PC-9 (cell line): ENCODE measurements at regions not wholly inside any gene's neighbourhood (a gene's known extent, or its start where the extent isn't known, plus 50 kb on each side); places are given as distances from the start of the nearest gene placed in this dataset.
"Not testable (repeated sequence)": the region's sequence is repeated elsewhere in the genome, so short reads cannot be mapped to it uniquely, and the experiment has no call there.

Source experiments
- BruUV-seq: library from RNA; stranded (reverse); fragments of 400-500 nt; replicated peaks from 2 replicates; lab custom pipeline; 2021; lab: Mats Ljungman, UMichigan
- CTCF ChIA-PET: fragments of 300-600 bp; sonication (Branson Sonifier 250); formaldehyde crosslinking; loops from one replicate; lab custom pipeline; 2022; ENCODE audit warnings: antibody characterized with exemption; lab: Charles Lee
- POLR2A ChIA-PET: fragments of 300-600 bp; sonication (Branson Sonifier 250); formaldehyde crosslinking; loops from one replicate; lab custom pipeline; 2022; ENCODE audit warnings: antibody characterized with exemption; ENCODE audit not compliant: unreplicated experiment; lab: Charles Lee
- DNase-seq, 2 experiments: peaks; one replicate each; pipeline versions ENCODE4 v3.0.0 to v3.0.0-alpha.2; 2015 to 2022; ENCODE audit warnings: mixed read lengths in 1 of 2
- H2AFZ ChIP-seq: fragments of 200-600 bp; sonication (generic); 2 replicates; pipeline ENCODE4 v1.8.1; 2017; ENCODE audit warnings: antibody characterized with exemption
- H3F3A ChIP-seq: fragments of 200-600 bp; sonication (generic); 2 replicates; pipeline ENCODE4 v1.8.1; 2017; ENCODE audit warnings: antibody characterized with exemption, mild to moderate bottlenecking, low read depth; ENCODE audit not compliant: insufficient read depth
- H3K27ac ChIP-seq: fragments of 200-600 bp; sonication (generic); 2 replicates; pipeline ENCODE4 v1.6.1; 2016; ENCODE audit warnings: mixed run types
- H3K27me3 ChIP-seq: fragments of 200-600 bp; sonication (generic); 2 replicates; pipeline ENCODE4 v1.6.1; 2016; ENCODE audit warnings: low read depth, mixed run types; ENCODE audit not compliant: insufficient read depth
- H3K36me3 ChIP-seq: fragments of 200-600 bp; sonication (generic); 2 replicates; pipeline ENCODE4 v1.6.1; 2016; ENCODE audit warnings: low read depth, mixed run types
- H3K4me1 ChIP-seq: fragments of 200-600 bp; sonication (generic); replicated peaks from 2 replicates; pipeline ENCODE4 v1.6.1; 2016; ENCODE audit warnings: mixed run types; ENCODE audit not compliant: insufficient read depth
- H3K4me2 ChIP-seq: fragments of 200-600 bp; sonication (generic); 2 replicates; pipeline ENCODE4 v1.6.1; 2017; ENCODE audit warnings: mixed run types
- H3K4me3 ChIP-seq: fragments of 200-600 bp; sonication (generic); 2 replicates; pipeline ENCODE4 v1.6.1; 2016; ENCODE audit warnings: mixed run types
- H3K79me2 ChIP-seq: fragments of 200-600 bp; sonication (generic); 2 replicates; pipeline ENCODE4 v1.6.1; 2017; ENCODE audit warnings: low read depth, mixed run types
- H3K9me2 ChIP-seq: fragments of 200-600 bp; sonication (generic); 2 replicates; pipeline ENCODE4 v1.8.1; 2017; ENCODE audit warnings: mild to moderate bottlenecking; ENCODE audit not compliant: insufficient read depth
- H3K9me3 ChIP-seq: fragments of 200-600 bp; sonication (generic); 2 replicates; pipeline ENCODE4 v1.8.1; 2016; ENCODE audit warnings: low read depth; ENCODE audit not compliant: insufficient read depth
- H4K20me1 ChIP-seq: fragments of 200-600 bp; sonication (generic); 2 replicates; pipeline ENCODE4 v1.8.1; 2017; ENCODE audit not compliant: insufficient read depth
- CTCF ChIP-seq: fragments of 200-600 bp; sonication (generic); conservative IDR thresholded peaks from 2 replicates; pipeline ENCODE4 v1.6.1; 2017; ENCODE audit warnings: mixed run types, antibody characterized with exemption, mild to moderate bottlenecking, moderate library complexity
- EZH2 ChIP-seq: fragments of 200-600 bp; sonication (generic); IDR thresholded peaks from 2 replicates; pipeline ENCODE4 v1.8.0; 2017; ENCODE audit warnings: antibody characterized with exemption, low read depth
- intact Hi-C: fragments of 100-400 bp; cut with micrococcal nuclease; formaldehyde crosslinking; loops from one replicate; pipeline ENCODE4 v1.10.0; 2022; ENCODE audit not compliant: unreplicated experiment

GRCh38 chr10:64044098-64044497 lies 522.9 kb downstream of the REEP3 start:
- Histone ChIP-seq H3K27ac (no peak overlapping the region), H3K4me1 (no peaks in the 10 kb centered on the region), H3K9me3 (no peaks in the 10 kb centered on the region), H3K79me2 (no peaks in the 10 kb centered on the region), H3K36me3 (no peaks in the 10 kb centered on the region), H2AFZ (no peak overlapping the region), H3K27me3 (no peaks in the 10 kb centered on the region), H3K4me2 (no peak overlapping the region), H3K4me3 (no peak overlapping the region), H3F3A (no peaks in the 10 kb centered on the region), H3K9me2 (no peaks in the 10 kb centered on the region), H4K20me1 (no peaks in the 10 kb centered on the region)
- DNase-seq, result no peak
- POLR2A ChIA-PET, result no interaction called here
- TF ChIP-seq EZH2, result no peak
- no peak for TF ChIP-seq CTCF
- no TSS peak for BruUV-seq
- CTCF ChIA-PET, result no interaction called here
- intact Hi-C loops, result no loop called here

- H3K27me3 ChIP-seq, CTCF ChIA-PET, H3K4me3 ChIP-seq, H3K79me2 ChIP-seq, H3K4me1 ChIP-seq, BruUV-seq, POLR2A ChIA-PET, H3K9me3 ChIP-seq, H4K20me1 ChIP-seq, H2AFZ ChIP-seq, H3K4me2 ChIP-seq, H3K27ac ChIP-seq, H3K9me2 ChIP-seq, DNase-seq, intact Hi-C loops, H3K36me3 ChIP-seq, H3F3A ChIP-seq: not testable (repeated sequence)
These were observed 523.9 kb downstream of the REEP3 start for GRCh38 chr10:64044957-64045632.

- H3K4me2 ChIP-seq, result no peak overlapping the region
- no peak for DNase-seq
- CTCF ChIA-PET, result interaction anchor here (0.6 to 0.7 kb wide), 2 partner anchors 960 to 1648 kb away, joined by 3 read pairs; no protein-coding TSS in a partner anchor
- no peaks in the 10 kb centered on the region for H3K9me2 ChIP-seq
- BruUV-seq, result no TSS peak
- POLR2A ChIA-PET, result no interaction called here
- H3K79me2 ChIP-seq, result no peaks in the 10 kb centered on the region
- H3K27me3 ChIP-seq, result no peaks in the 10 kb centered on the region
- TF ChIP-seq EZH2, result no peak
- no peak for TF ChIP-seq CTCF
- no peak overlapping the region for H3K27ac ChIP-seq
- no peak overlapping the region for H3K4me3 ChIP-seq
- H2AFZ ChIP-seq, result no peak overlapping the region
- H3K36me3 ChIP-seq, result no peaks in the 10 kb centered on the region
- intact Hi-C loops, result no loop called here
- no peaks in the 10 kb centered on the region for H3K4me1 ChIP-seq
- H3F3A ChIP-seq, result no peaks in the 10 kb centered on the region
- H4K20me1 ChIP-seq, result no peaks in the 10 kb centered on the region
- H3K9me3 ChIP-seq, result no peaks in the 10 kb centered on the region
These were observed 533.2 kb downstream of the REEP3 start for GRCh38 chr10:64054392-64054791.

- no peak overlapping the region for H3K27ac ChIP-seq
- H3K27me3 ChIP-seq, result no peaks in the 10 kb centered on the region
- no peak overlapping the region for H2AFZ ChIP-seq
- H3K4me2 ChIP-seq, result no peak overlapping the region
- H3K4me1 ChIP-seq, result no peaks in the 10 kb centered on the region
- no peaks in the 10 kb centered on the region for H4K20me1 ChIP-seq
- H3K9me3 ChIP-seq, result no peaks in the 10 kb centered on the region
- TF ChIP-seq EZH2 (no peak), CTCF (no peak)
- H3K79me2 ChIP-seq, result no peaks in the 10 kb centered on the region
- no peak overlapping the region for H3K4me3 ChIP-seq
- DNase-seq, result no peak
- no peaks in the 10 kb centered on the region for H3F3A ChIP-seq
- intact Hi-C loops, result no loop called here
- CTCF ChIA-PET, result no interaction called here
- H3K36me3 ChIP-seq, result no peaks in the 10 kb centered on the region
- POLR2A ChIA-PET, result no interaction called here
- no peaks in the 10 kb centered on the region for H3K9me2 ChIP-seq
- BruUV-seq, result no TSS peak
These were observed 538.7 kb downstream of the REEP3 start for GRCh38 chr10:64059884-64060283.
